ENCODE measurements at regions not wholly inside any gene's neighbourhood (a gene's known extent, or its start where the extent isn't known, plus 50 kb on each side); places are given as distances from the start of the nearest gene placed in this dataset.

DNA sequence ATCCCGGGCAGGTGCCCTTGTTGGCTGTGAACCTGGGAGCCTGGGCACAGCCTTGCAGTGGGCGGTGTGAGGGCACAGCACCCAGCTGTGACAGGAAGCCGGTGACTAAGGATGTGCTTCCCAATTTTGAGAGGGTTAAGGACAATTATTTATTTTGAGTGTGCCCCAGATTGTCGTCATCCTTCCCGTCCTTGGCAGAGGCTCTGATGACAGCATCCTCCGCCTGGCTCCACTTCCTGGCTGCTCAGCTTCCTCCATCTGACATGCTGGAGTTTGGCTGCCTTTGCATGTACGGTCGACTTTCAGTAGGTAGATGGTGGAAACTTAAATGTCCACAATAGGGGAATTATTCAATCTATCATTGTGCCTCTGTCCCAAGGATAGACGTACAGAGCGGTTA, 282.4 kb upstream of the EEF2KMT start:
- Histone ChIP-seq H3F3A (ENCODE audit: insufficient read depth) (no peaks in the 10 kb centered on the region), H2AFZ (no peak overlapping the region), H3K27ac (no peak overlapping the region), H3K9ac (no peak overlapping the region), H3K79me2 (ENCODE audit: insufficient read depth) (no peaks in the 10 kb centered on the region), H3K9me2 (ENCODE audit: insufficient read depth) (no peaks in the 10 kb centered on the region), H3K4me2 (ENCODE audit: unreplicated experiment) (no peak overlapping the region), H3K36me3 (ENCODE audit: low read depth) (no peaks in the 10 kb centered on the region), H3K4me3 (no peak overlapping the region), H4K20me1 (ENCODE audit: insufficient read depth) (no peaks in the 10 kb centered on the region), H3K27me3 (replicated peaks; ENCODE audit: insufficient read depth) (no peaks in the 10 kb centered on the region), H3K4me1 (ENCODE audit: insufficient read depth) (no peaks in the 10 kb centered on the region), H3K9me3 (ENCODE audit: low read depth) (no peaks in the 10 kb centered on the region)
- 16 to 20% methylated on average over 10 of the region's 10 CpGs for WGBS, 2 experiments (ENCODE audit: low coverage in 1 of 2, low lambda C conversion rate in 2 of 2, missing lambda C conversion rate in 2 of 2)
- DNase-seq: no peak
- in situ Hi-C loops (cut with MboI): no loop called here
- TF ChIP-seq EZH2phosphoT487 (IDR thresholded peaks at IDR 0.05; ENCODE audit: insufficient read depth, low read depth): no peak
- TF ChIP-seq EZH2 (IDR thresholded peaks at IDR 0.05; ENCODE audit: insufficient read depth, poor library complexity, severe bottlenecking): no peak

DNA sequence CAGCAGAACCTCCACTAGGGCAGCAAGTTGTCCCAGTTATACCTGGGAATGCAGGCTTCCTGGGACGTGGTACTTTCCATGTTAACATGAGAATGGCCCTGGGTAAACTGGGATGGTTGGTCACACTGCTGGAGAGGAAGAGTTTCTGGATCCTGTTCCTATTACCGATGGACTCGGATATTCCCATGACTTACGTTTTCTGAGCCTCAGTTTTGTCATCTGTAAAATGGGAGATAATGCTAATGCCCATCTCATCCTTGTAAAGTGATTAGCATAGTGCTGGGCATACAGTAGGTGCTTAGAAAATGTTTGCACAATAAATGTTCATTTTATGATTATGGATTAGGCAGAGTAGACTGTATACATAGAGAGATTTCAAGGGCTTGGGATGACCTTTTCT, 280.9 kb upstream of the EEF2KMT start:
- no peaks in the 10 kb centered on the region for H3K79me2 ChIP-seq (ENCODE audit: insufficient read depth)
- in situ Hi-C loops (cut with MboI): no loop called here
- no peak for DNase-seq

DNA sequence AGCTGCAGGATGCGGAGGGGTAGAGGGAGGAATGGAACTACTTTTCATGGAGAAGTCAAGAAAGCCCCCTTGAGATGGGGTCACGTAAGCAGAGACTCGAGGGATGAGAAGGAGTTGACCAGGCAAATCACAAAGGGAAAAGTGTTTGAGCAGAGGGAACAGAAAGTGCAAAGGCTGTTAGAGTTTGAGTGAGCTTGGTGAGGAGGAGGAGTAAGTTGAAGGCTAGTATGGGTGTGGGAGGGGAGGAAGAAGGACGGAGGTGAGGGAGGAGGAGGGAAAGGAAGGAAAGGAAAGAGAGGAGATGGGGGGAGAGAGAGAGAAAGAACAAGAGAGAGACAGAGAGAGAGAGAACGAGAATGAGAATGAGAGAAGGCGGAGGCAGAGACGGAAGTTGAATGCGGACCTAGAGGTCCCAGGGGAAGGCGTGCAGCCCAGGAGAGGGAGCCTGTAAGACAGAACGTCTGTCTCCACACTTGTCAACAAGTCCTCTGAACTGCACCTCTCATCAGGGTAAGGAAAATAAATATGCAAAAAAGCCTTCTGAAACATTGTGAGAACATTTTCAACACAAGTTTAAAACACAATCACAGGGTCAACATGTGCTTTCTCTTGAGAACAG, 279.8 kb upstream of the EEF2KMT start:
- Histone ChIP-seq H3K4me1 (ENCODE audit: insufficient read depth) (no peaks in the 10 kb centered on the region), H3K9me3 (ENCODE audit: low read depth) (no peaks in the 10 kb centered on the region), H3K36me3 (ENCODE audit: low read depth) (no peaks in the 10 kb centered on the region), H4K20me1 (ENCODE audit: insufficient read depth) (no peaks in the 10 kb centered on the region), H3K79me2 (ENCODE audit: insufficient read depth) (no peaks in the 10 kb centered on the region), H3K4me3 (no peak overlapping the region), H3K27me3 (replicated peaks; ENCODE audit: insufficient read depth) (no peaks in the 10 kb centered on the region), H3K4me2 (ENCODE audit: unreplicated experiment) (no peak overlapping the region), H2AFZ (no peak overlapping the region), H3K9me2 (ENCODE audit: insufficient read depth) (no peaks in the 10 kb centered on the region), H3F3A (ENCODE audit: insufficient read depth) (no peaks in the 10 kb centered on the region), H3K27ac (no peak overlapping the region), H3K9ac (no peak overlapping the region)
- DNase-seq: no peak
- TF ChIP-seq EZH2phosphoT487 (IDR thresholded peaks at IDR 0.05; ENCODE audit: insufficient read depth, low read depth) (no peak), EZH2 (IDR thresholded peaks at IDR 0.05; ENCODE audit: insufficient read depth, poor library complexity, severe bottlenecking) (no peak)
- WGBS, 2 experiments (ENCODE audit: low coverage in 1 of 2, low lambda C conversion rate in 2 of 2, missing lambda C conversion rate in 2 of 2): 13 to 23% methylated on average over 10 of the region's 10 CpGs
- in situ Hi-C loops (cut with MboI): no loop called here

More for the DNA sequence above, 280.9 kb upstream of the EEF2KMT start:
- TF ChIP-seq EZH2phosphoT487 (IDR thresholded peaks at IDR 0.05; ENCODE audit: insufficient read depth, low read depth) (no peak), EZH2 (IDR thresholded peaks at IDR 0.05; ENCODE audit: insufficient read depth, poor library complexity, severe bottlenecking) (no peak)
- Histone ChIP-seq H3F3A (ENCODE audit: insufficient read depth) (no peaks in the 10 kb centered on the region), H3K27me3 (replicated peaks; ENCODE audit: insufficient read depth) (no peaks in the 10 kb centered on the region), H3K9ac (no peak overlapping the region), H3K4me3 (no peak overlapping the region), H4K20me1 (ENCODE audit: insufficient read depth) (no peaks in the 10 kb centered on the region), H3K9me3 (ENCODE audit: low read depth) (no peaks in the 10 kb centered on the region), H3K36me3 (ENCODE audit: low read depth) (no peaks in the 10 kb centered on the region), H3K4me1 (ENCODE audit: insufficient read depth) (no peaks in the 10 kb centered on the region), H3K9me2 (ENCODE audit: insufficient read depth) (no peaks in the 10 kb centered on the region), H2AFZ (no peak overlapping the region), H3K27ac (no peak overlapping the region), H3K4me2 (ENCODE audit: unreplicated experiment) (no peak overlapping the region)
- 33 to 40% methylated on average over 4 of the region's 4 CpGs for WGBS, 2 experiments (ENCODE audit: low coverage in 1 of 2, low lambda C conversion rate in 2 of 2, missing lambda C conversion rate in 2 of 2)

DNA sequence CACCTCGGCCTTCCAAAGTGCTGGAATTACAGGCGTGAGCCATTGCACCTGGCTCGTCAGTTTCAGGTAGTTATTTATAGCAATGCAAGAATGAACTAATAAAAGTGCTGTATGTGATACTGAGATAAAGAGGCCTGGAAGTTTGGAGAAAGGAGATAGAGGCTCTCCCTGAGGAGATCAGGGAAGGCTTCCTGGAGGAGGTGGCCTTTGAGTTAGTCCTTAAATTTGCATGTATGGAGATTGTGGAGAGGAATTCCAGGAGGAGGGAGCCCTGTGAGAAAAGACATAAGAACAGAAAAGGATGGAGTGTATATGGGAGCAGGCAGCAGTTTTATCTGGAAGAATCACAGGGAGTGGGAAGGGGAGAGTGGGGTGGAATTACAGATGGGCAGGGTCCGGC, 276.6 kb upstream of the EEF2KMT start:
- Histone ChIP-seq H3K4me3 (no peak overlapping the region), H4K20me1 (ENCODE audit: insufficient read depth) (no peaks in the 10 kb centered on the region), H3K27ac (no peak overlapping the region), H3K79me2 (ENCODE audit: insufficient read depth) (no peaks in the 10 kb centered on the region), H3K4me1 (ENCODE audit: insufficient read depth) (no peaks in the 10 kb centered on the region), H2AFZ (no peak overlapping the region), H3K9me3 (ENCODE audit: low read depth) (no peaks in the 10 kb centered on the region), H3K9me2 (ENCODE audit: insufficient read depth) (no peaks in the 10 kb centered on the region), H3K9ac (no peak overlapping the region), H3F3A (ENCODE audit: insufficient read depth) (no peaks in the 10 kb centered on the region), H3K27me3 (replicated peaks; ENCODE audit: insufficient read depth) (no peaks in the 10 kb centered on the region), H3K36me3 (ENCODE audit: low read depth) (no peaks in the 10 kb centered on the region), H3K4me2 (ENCODE audit: unreplicated experiment) (no peak overlapping the region)
- DNase-seq: no peak
- no peak for TF ChIP-seq EZH2 (IDR thresholded peaks at IDR 0.05; ENCODE audit: insufficient read depth, poor library complexity, severe bottlenecking)
- TF ChIP-seq EZH2phosphoT487 (IDR thresholded peaks at IDR 0.05; ENCODE audit: insufficient read depth, low read depth): no peak
- WGBS, 2 experiments (ENCODE audit: low coverage in 1 of 2, low lambda C conversion rate in 2 of 2, missing lambda C conversion rate in 2 of 2): 7 to 12% methylated on average over 4 of the region's 4 CpGs
- in situ Hi-C loops (cut with MboI): no loop called here

GRCh38 chr16:5367951-5368350, 270.4 kb upstream of the EEF2KMT start:
- Histone ChIP-seq H3K79me2 (ENCODE audit: insufficient read depth) (no peaks in the 10 kb centered on the region), H3K27ac (no peak overlapping the region), H3K4me3 (no peak overlapping the region), H3K4me1 (ENCODE audit: insufficient read depth) (no peaks in the 10 kb centered on the region), H3K9me3 (ENCODE audit: low read depth) (no peaks in the 10 kb centered on the region), H3K9ac (no peak overlapping the region), H3K9me2 (ENCODE audit: insufficient read depth) (no peaks in the 10 kb centered on the region), H3K4me2 (ENCODE audit: unreplicated experiment) (no peak overlapping the region), H3K27me3 (replicated peaks; ENCODE audit: insufficient read depth) (no peaks in the 10 kb centered on the region), H3F3A (ENCODE audit: insufficient read depth) (no peaks in the 10 kb centered on the region), H4K20me1 (ENCODE audit: insufficient read depth) (no peaks in the 10 kb centered on the region), H2AFZ (no peak overlapping the region), H3K36me3 (ENCODE audit: low read depth) (no peaks in the 10 kb centered on the region)
- WGBS, 2 experiments (ENCODE audit: low coverage in 1 of 2, low lambda C conversion rate in 2 of 2, missing lambda C conversion rate in 2 of 2): 37 to 40% methylated on average over 7 of the region's 7 CpGs
- in situ Hi-C loops (cut with MboI): no loop called here
- no peak for TF ChIP-seq EZH2 (IDR thresholded peaks at IDR 0.05; ENCODE audit: insufficient read depth, poor library complexity, severe bottlenecking)
- DNase-seq: no peak

Data from GM23248 (cell line).